Smooth muscle cell (in vitro differentiated cells): ENCODE measurements at regions not wholly inside any gene's neighbourhood (a gene's known extent, or its start where the extent isn't known, plus 50 kb on each side); places are given as distances from the start of the nearest gene placed in this dataset.

Experiments used
- DNase-seq: peaks from one replicate; lab custom pipeline; 2025; ENCODE audit not compliant: unreplicated experiment; lab: John Stamatoyannopoulos, UW
- H2AFZ ChIP-seq: fragments of 200-600 bp; sonication (generic); 2 replicates; pipeline ENCODE4 v1.6.0; 2016; ENCODE audit warnings: antibody characterized with exemption, low read depth, mild to moderate bottlenecking
- H3F3A ChIP-seq: fragments of 200-600 bp; sonication (generic); 2 replicates; pipeline ENCODE4 v1.6.0; 2017; ENCODE audit warnings: antibody characterized with exemption, low read depth
- H3K27ac ChIP-seq: fragments of 200-600 bp; sonication (generic); 2 replicates; pipeline ENCODE4 v1.5.1; 2016; ENCODE audit warnings: low read depth, mild to moderate bottlenecking
- H3K27me3 ChIP-seq: fragments of 200-600 bp; sonication (generic); 2 replicates; pipeline ENCODE4 v1.6.1; 2016; ENCODE audit warnings: low read depth, mild to moderate bottlenecking
- H3K36me3 ChIP-seq: fragments of 200-600 bp; sonication (generic); 2 replicates; pipeline ENCODE4 v1.5.1; 2016; ENCODE audit warnings: low read depth
- H3K4me1 ChIP-seq: fragments of 200-600 bp; sonication (generic); 2 replicates; pipeline ENCODE4 v1.5.1; 2016; ENCODE audit warnings: low read depth
- H3K4me2 ChIP-seq: fragments of 200-600 bp; sonication (generic); 2 replicates; pipeline ENCODE4 v1.6.0; 2016; ENCODE audit warnings: mild to moderate bottlenecking
- H3K4me3 ChIP-seq: fragments of 200-600 bp; sonication (generic); 2 replicates; pipeline ENCODE4 v1.5.1; 2016; ENCODE audit warnings: mild to moderate bottlenecking
- H3K79me2 ChIP-seq: fragments of 200-600 bp; sonication (generic); 2 replicates; pipeline ENCODE4 v1.6.0; 2016; ENCODE audit warnings: low read depth, mild to moderate bottlenecking
- H3K9ac ChIP-seq: fragments of 200-600 bp; sonication (generic); 2 replicates; pipeline ENCODE4 v1.6.0; 2016; ENCODE audit warnings: low read depth
- H3K9me3 ChIP-seq: fragments of 200-600 bp; sonication (generic); replicated peaks from 2 replicates; pipeline ENCODE4 v1.5.1; 2016; ENCODE audit warnings: low read depth
- H4K20me1 ChIP-seq: fragments of 200-600 bp; sonication (generic); 2 replicates; pipeline ENCODE4 v1.6.0; 2016; ENCODE audit warnings: low read depth
- CTCF ChIP-seq: fragments of 200-600 bp; sonication (generic); IDR thresholded peaks from 2 replicates; pipeline ENCODE4 v1.5.1; 2017; ENCODE audit warnings: borderline replicate concordance, mild to moderate bottlenecking, antibody characterized with exemption; ENCODE audit not compliant: insufficient read depth, poor library complexity, severe bottlenecking
- WGBS: methylation state at CpG from one replicate; pipeline ENCODE4 v1.1.7; 2016; ENCODE audit warnings: low lambda C conversion rate; 5-methylcytosine and 5-hydroxymethylcytosine counted together

- 75% methylated on average over 3 of the region's 3 CpGs for WGBS
- H3K27me3 ChIP-seq, result peaks cover 38% of the 10 kb centered on the region
- H3K27ac ChIP-seq, result no peak overlapping the region
- H3K9me3 ChIP-seq, result no peaks in the 10 kb centered on the region
- H4K20me1 ChIP-seq, result no peaks in the 10 kb centered on the region
- H3F3A ChIP-seq, result no peaks in the 10 kb centered on the region
- no peak for TF ChIP-seq CTCF
- H2AFZ ChIP-seq, result no peak overlapping the region
- H3K4me2 ChIP-seq, result no peak overlapping the region
- no peaks in the 10 kb centered on the region for H3K79me2 ChIP-seq
- H3K4me1 ChIP-seq, result peaks cover 7% of the 10 kb centered on the region
- H3K4me3 ChIP-seq, result no peak overlapping the region
- DNase-seq, result no peak
- H3K36me3 ChIP-seq, result no peaks in the 10 kb centered on the region
- no peak overlapping the region for H3K9ac ChIP-seq
These were observed 120.3 kb upstream of the MYL2 start for GRCh38 chr12:111040690-111041089.

DNA sequence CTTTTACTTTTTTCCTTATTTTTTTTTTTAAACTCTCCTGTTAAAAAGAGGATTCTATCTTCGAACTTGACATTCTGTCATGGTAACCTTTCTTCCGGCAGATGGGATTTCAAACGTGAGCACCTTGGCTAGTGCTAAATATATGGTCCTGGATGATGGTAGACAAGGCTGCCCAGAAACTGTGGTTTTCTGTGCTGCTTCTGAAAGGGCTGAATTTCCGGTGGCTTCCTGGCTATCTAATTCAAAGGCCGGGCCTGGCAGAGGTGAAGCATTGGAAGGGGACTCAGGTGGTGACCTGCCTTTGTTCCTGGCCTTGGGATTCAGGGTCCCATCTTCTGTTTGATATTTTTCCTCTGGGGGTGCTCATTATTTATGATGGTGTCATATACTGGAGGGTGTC is 118.6 kb upstream of the MYL2 start:
- Histone ChIP-seq H4K20me1 (no peaks in the 10 kb centered on the region), H3K4me3 (no peak overlapping the region), H3K36me3 (no peaks in the 10 kb centered on the region), H3K9me3 (no peaks in the 10 kb centered on the region), H3K4me2 (no peak overlapping the region), H2AFZ (no peak overlapping the region), H3K9ac (no peak overlapping the region), H3F3A (no peaks in the 10 kb centered on the region), H3K27ac (no peak overlapping the region), H3K79me2 (no peaks in the 10 kb centered on the region), H3K4me1 (peaks cover 13% of the 10 kb centered on the region), H3K27me3 (peaks cover 54% of the 10 kb centered on the region)
- WGBS, result 88% methylated on average over 5 of the region's 5 CpGs
- DNase-seq, result no peak
- no peak for TF ChIP-seq CTCF

DNA sequence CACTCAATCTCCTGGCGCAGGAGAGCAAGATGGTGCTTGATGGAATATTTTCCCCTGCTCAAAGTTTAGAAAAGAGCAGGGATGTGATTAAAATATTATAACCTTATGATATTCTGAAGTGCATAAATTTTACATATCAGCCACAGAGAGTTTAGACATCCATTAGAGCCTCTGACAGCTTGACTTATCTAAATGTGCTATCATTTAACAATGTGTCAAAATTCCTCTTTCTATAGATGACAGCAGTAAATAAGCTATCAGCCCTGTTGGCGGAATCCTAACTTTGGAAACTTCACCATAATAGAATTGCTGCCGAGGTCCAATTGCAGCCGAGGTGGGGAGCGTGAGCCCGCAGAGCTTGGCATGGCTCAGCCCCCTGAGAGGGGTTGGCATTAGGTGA is 117.7 kb upstream of the MYL2 start:
- WGBS, result 90% methylated on average over 6 of the region's 6 CpGs
- Histone ChIP-seq H4K20me1 (no peaks in the 10 kb centered on the region), H3K36me3 (no peaks in the 10 kb centered on the region)

More for the DNA sequence above, 117.7 kb upstream of the MYL2 start:
- Histone ChIP-seq H3K4me1 (peaks cover 13% of the 10 kb centered on the region), H2AFZ (no peak overlapping the region), H3K9me3 (no peaks in the 10 kb centered on the region), H3K79me2 (no peaks in the 10 kb centered on the region), H3K4me2 (no peak overlapping the region), H3K4me3 (no peak overlapping the region), H3F3A (no peaks in the 10 kb centered on the region), H3K27ac (no peak overlapping the region), H3K9ac (no peak overlapping the region), H3K27me3 (peaks cover 61% of the 10 kb centered on the region)
- DNase-seq, result no peak
- no peak for TF ChIP-seq CTCF
